H1 (cell line): ENCODE measurements at regions not wholly inside any gene's neighbourhood (a gene's known extent, or its start where the extent isn't known, plus 50 kb on each side); places are given as distances from the start of the nearest gene placed in this dataset.

Source experiments
- CTCF ChIA-PET: fragments of 300-600 bp; sonication (Branson Sonifier 250); formaldehyde crosslinking; loops from one replicate; lab custom pipeline; 2021; ENCODE audit not compliant: partially characterized antibody; lab: Charles Lee
- POLR2A ChIA-PET: fragments of 300-600 bp; sonication (Branson Sonifier 250); formaldehyde crosslinking; loops from one replicate; lab custom pipeline; 2021; ENCODE audit warnings: inconsistent platforms; ENCODE audit not compliant: partially characterized antibody; lab: Charles Lee
- DNase-seq, 2 experiments: peaks; one replicate each; pipeline versions ENCODE4 v3.0.0 to v3.0.0-alpha.2; 2010 to 2022; ENCODE audit warnings: low spot score in 2 of 2, low read depth in 1 of 2, mixed read lengths in 1 of 2
- FAIRE-seq: peaks from 2 replicates; lab custom pipeline; 2011; peaks lifted over from hg19 to GRCh38; lab: Jason Lieb, UNC
- H2AFZ ChIP-seq: 2 replicates; pipeline ENCODE4 v1.8.1; 2012; ENCODE audit warnings: low read length, inconsistent platforms
- H2AK5ac ChIP-seq: 2 replicates; pipeline ENCODE4 v1.6.1; 2013; ENCODE audit warnings: low read depth, low read length
- H2BK120ac ChIP-seq: replicated peaks from 2 replicates; pipeline ENCODE3; 2013; ENCODE audit warnings: low read depth, low read length, inconsistent platforms
- H2BK12ac ChIP-seq: 2 replicates; pipeline ENCODE4 v1.6.1; 2013; ENCODE audit warnings: low read depth, low read length
- H2BK15ac ChIP-seq: 2 replicates; pipeline ENCODE4 v1.6.1; 2013; ENCODE audit warnings: low read length
- H2BK20ac ChIP-seq: 2 replicates; pipeline ENCODE4 v1.6.1; 2013; ENCODE audit warnings: low read length
- H2BK5ac ChIP-seq: 2 replicates; pipeline ENCODE4 v1.6.1; 2013; ENCODE audit warnings: low read depth, low read length
- H3K14ac ChIP-seq: 2 replicates; pipeline ENCODE4 v1.6.1; 2013; ENCODE audit warnings: inconsistent platforms; ENCODE audit not compliant: insufficient read length
- H3K18ac ChIP-seq: 2 replicates; pipeline ENCODE4 v1.6.1; 2013; ENCODE audit warnings: low read length; ENCODE audit errors: extremely low read depth
- H3K23ac ChIP-seq: 2 replicates; pipeline ENCODE4 v1.6.1; 2013; ENCODE audit warnings: inconsistent platforms; ENCODE audit not compliant: insufficient read length
- H3K23me2 ChIP-seq: 2 replicates; pipeline ENCODE4 v1.6.1; 2013; ENCODE audit warnings: low read depth, low read length
- H3K27ac ChIP-seq: 2 replicates; pipeline ENCODE4 v1.6.1; 2011; ENCODE audit warnings: low read depth, low read length, inconsistent platforms
- H3K27me3 ChIP-seq, 4 experiments: replicated peaks in 1 of 4; 1 replicate in 1 of 4; 2 replicates in 3 of 4; pipeline versions ENCODE4 v1.6.1 to v1.8.1; 2011 to 2013; ENCODE audit warnings: low read length in 3 of 4, mild to moderate bottlenecking in 3 of 4, inconsistent platforms in 2 of 4, mixed read lengths in 2 of 4, moderate library complexity in 1 of 4; ENCODE audit not compliant: control insufficient read depth in 3 of 4, insufficient read depth in 3 of 4; ENCODE audit errors: extremely low read depth in 1 of 4
- H3K36me3 ChIP-seq, 4 experiments: 2 replicates each; pipeline versions ENCODE4 v1.6.1 to v1.8.1; 2011 to 2013; ENCODE audit warnings: mild to moderate bottlenecking in 4 of 4, low read length in 3 of 4, moderate library complexity in 2 of 4, control low read depth in 1 of 4, inconsistent platforms in 1 of 4; ENCODE audit not compliant: insufficient read depth in 4 of 4, control insufficient read depth in 2 of 4
- H3K4ac ChIP-seq: replicated peaks from 2 replicates; pipeline ENCODE3; 2013; ENCODE audit warnings: low read length, low read depth, mixed read lengths, inconsistent platforms; ENCODE audit not compliant: insufficient read length
- H3K4me1 ChIP-seq, 4 experiments: replicated peaks in 1 of 4; 1 replicate in 1 of 4; 2 replicates in 3 of 4; pipeline versions ENCODE4 v1.6.1 to v1.8.1; 2011 to 2013; ENCODE audit warnings: low read length in 3 of 4, inconsistent platforms in 2 of 4, mixed read lengths in 1 of 4; ENCODE audit not compliant: insufficient read depth in 4 of 4, control insufficient read depth in 3 of 4
- H3K4me2 ChIP-seq, 2 experiments: 2 replicates each; pipeline versions ENCODE4 v1.6.1 to v1.8.1; 2011 to 2013; ENCODE audit warnings: low read depth in 2 of 2, low read length in 2 of 2, control low read depth in 1 of 2, inconsistent platforms in 1 of 2, mild to moderate bottlenecking in 1 of 2; ENCODE audit not compliant: insufficient read depth in 1 of 2
- H3K4me3 ChIP-seq, 4 experiments: fragments of 200-600, 300-600 bp in 1 of 4; sonication (generic), shearing (Covaris generic), sonication (Bioruptor Twin) in 1 of 4; 2 replicates each; pipeline versions ENCODE4 v1.5.1 to v1.8.1; 2011 to 2016; ENCODE audit warnings: low read length in 4 of 4, low read depth in 3 of 4, control low read depth in 2 of 4, inconsistent platforms in 2 of 4, mild to moderate bottlenecking in 2 of 4, mixed read lengths in 1 of 4, moderate library complexity in 1 of 4; ENCODE audit not compliant: insufficient read depth in 2 of 4; ENCODE audit errors: extremely low read depth in 1 of 4
- H3K56ac ChIP-seq: replicated peaks from 2 replicates; pipeline ENCODE3; 2013; ENCODE audit warnings: low read depth, mild to moderate bottlenecking, mixed read lengths, low read length, inconsistent platforms; ENCODE audit not compliant: insufficient read length
- H3K79me1 ChIP-seq: 2 replicates; pipeline ENCODE4 v1.6.1; 2013; ENCODE audit warnings: low read depth, low read length, control low read depth
- H3K79me2 ChIP-seq, 2 experiments: 2 replicates each; pipeline versions ENCODE4 v1.6.1 to v1.8.1; 2012 to 2013; ENCODE audit warnings: low read length in 2 of 2, mild to moderate bottlenecking in 2 of 2, inconsistent platforms in 1 of 2; ENCODE audit not compliant: insufficient read depth in 2 of 2, control insufficient read depth in 1 of 2
- H3K9ac ChIP-seq, 4 experiments: replicated peaks in 1 of 4; 1 replicate in 1 of 4; 2 replicates in 3 of 4; pipeline versions ENCODE4 v1.6.1 to v1.8.1; 2011 to 2013; ENCODE audit warnings: low read depth in 3 of 4, low read length in 3 of 4, control low read depth in 2 of 4, mild to moderate bottlenecking in 2 of 4, moderate library complexity in 2 of 4, inconsistent platforms in 1 of 4; ENCODE audit errors: extremely low read depth in 1 of 4
- H3K9me3 ChIP-seq, 2 experiments: 2 replicates each; pipeline versions ENCODE4 v1.6.1 to v1.8.1; 2012 to 2013; ENCODE audit warnings: mild to moderate bottlenecking in 2 of 2, moderate library complexity in 2 of 2, control low read depth in 1 of 2, inconsistent platforms in 1 of 2, low read depth in 1 of 2, low read length in 1 of 2, mixed read lengths in 1 of 2; ENCODE audit not compliant: insufficient read depth in 2 of 2
- H4K20me1 ChIP-seq, 2 experiments: replicated peaks in 1 of 2; 2 replicates each; pipeline versions ENCODE3 to v1.8.1; 2011 to 2013; ENCODE audit warnings: inconsistent platforms in 2 of 2, low read length in 2 of 2, mild to moderate bottlenecking in 1 of 2; ENCODE audit not compliant: insufficient read depth in 2 of 2, control insufficient read depth in 1 of 2
- H4K5ac ChIP-seq: 2 replicates; pipeline ENCODE4 v1.6.1; 2013; ENCODE audit warnings: low read length, low read depth, mixed read lengths, inconsistent platforms; ENCODE audit not compliant: insufficient read length
- H4K8ac ChIP-seq: 2 replicates; pipeline ENCODE4 v1.8.0; 2013; ENCODE audit warnings: mild to moderate bottlenecking, moderate library complexity, low read length, inconsistent platforms; ENCODE audit not compliant: insufficient read depth; ENCODE audit errors: extremely low read depth
- H4K91ac ChIP-seq: replicated peaks from 2 replicates; pipeline ENCODE3; 2013; ENCODE audit warnings: low read length, mixed read lengths, inconsistent platforms; ENCODE audit not compliant: insufficient read length
- ATF2 ChIP-seq: IDR thresholded peaks from 2 replicates; pipeline ENCODE4 v1.6.1; 2012; ENCODE audit warnings: low read length, inconsistent platforms
- MAFK ChIP-seq: IDR thresholded peaks from 2 replicates; pipeline ENCODE4 v1.6.1; 2012; ENCODE audit warnings: low read depth, mild to moderate bottlenecking, improper control_type of control experiment, low read length
- WGBS, 2 experiments: shearing (Covaris generic) in 1 of 2; methylation state at CpG; one replicate each; pipeline versions ENCODE4 v1.1.6 to v1.1.7; 2013 to 2015; ENCODE audit warnings: low lambda C conversion rate in 2 of 2, mixed read lengths in 2 of 2, inconsistent platforms in 1 of 2, low coverage in 1 of 2, missing lambda C conversion rate in 1 of 2; ENCODE audit not compliant: insufficient replicate concordance in 2 of 2, insufficient coverage in 1 of 2, insufficient read length in 1 of 2; ENCODE audit errors: extremely low coverage in 1 of 2, missing lambda C conversion rate in 1 of 2; 5-methylcytosine and 5-hydroxymethylcytosine counted together

DNA sequence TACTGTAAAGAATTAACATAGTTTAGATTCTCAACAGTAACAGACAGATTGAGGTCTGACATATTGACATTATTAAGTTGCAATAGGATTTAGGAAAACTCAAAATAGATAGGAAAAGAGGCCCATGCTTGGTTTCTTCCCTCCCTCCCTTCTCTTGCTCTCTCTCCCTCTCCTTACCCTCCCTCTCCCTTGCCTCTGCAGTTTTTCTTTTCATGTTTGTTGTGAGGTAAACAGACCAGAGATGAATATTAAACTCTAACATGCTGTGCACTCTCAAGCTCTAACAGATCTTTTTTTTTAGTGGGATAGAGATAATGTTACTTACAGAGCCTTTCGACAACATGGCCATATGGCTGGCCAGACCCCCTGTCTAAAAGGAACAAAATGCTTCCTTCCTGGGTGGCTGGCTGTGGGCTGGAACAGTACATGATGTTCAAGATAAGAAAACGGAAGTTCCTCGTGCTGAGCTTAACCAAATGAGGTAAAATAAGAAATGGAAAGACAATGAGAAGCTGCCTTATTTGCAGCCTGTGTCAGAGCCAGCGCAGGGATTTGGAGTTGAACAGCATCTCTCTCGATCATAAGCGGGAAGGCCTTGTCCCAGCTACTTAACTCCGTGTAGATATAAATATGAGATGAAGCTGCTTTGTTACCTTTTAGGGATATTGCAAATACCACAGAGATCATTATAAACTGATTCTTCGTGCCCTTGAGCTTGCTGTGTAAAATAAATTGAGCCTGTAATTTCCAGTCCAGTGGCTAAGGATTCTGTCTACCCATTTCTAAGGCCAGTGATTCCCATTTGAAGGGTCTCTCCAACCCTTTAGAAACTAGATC lies 391.9 kb upstream of the NPVF start:
- H2BK15ac ChIP-seq: no peak overlapping the region
- no peak overlapping the region for H3K18ac ChIP-seq
- 87% methylated on average over 8 of the region's 8 CpGs; no CpG with 5 or more reads in 1 of the 2 experiments for WGBS, 2 experiments
- H3K56ac ChIP-seq: no peak overlapping the region
- H3K4me1 ChIP-seq: no peaks in the 10 kb centered on the region
- H3K9ac ChIP-seq: no peak overlapping the region
- H2BK5ac ChIP-seq: no peak overlapping the region
- ChIA-PET CTCF (no interaction called here), POLR2A (interaction anchor here (0.7 kb wide), 1 partner anchor 1394 kb away, joined by 5 read pairs; no protein-coding TSS in a partner anchor)
- no peak overlapping the region for H4K8ac ChIP-seq
- no peak overlapping the region for H3K4me3 ChIP-seq
- DNase-seq (no peak), FAIRE-seq (no peak)
- peak overlapping the region; percentile 49; the same call in 1 of the 2 replicates for H2AFZ ChIP-seq
- H3K4me2 ChIP-seq: no peak overlapping the region
- no peak overlapping the region for H2BK120ac ChIP-seq
- TF ChIP-seq MAFK (no peak), ATF2 (no peak)
- no peaks in the 10 kb centered on the region for H3K36me3 ChIP-seq
- no peaks in the 10 kb centered on the region for H3K23me2 ChIP-seq
- H3K23ac ChIP-seq: no peak overlapping the region
- H2AK5ac ChIP-seq: no peak overlapping the region
- H3K79me2 ChIP-seq: no peaks in the 10 kb centered on the region
- H3K79me1 ChIP-seq: no peaks in the 10 kb centered on the region
- no peak overlapping the region for H3K14ac ChIP-seq
- no peak overlapping the region for H3K4ac ChIP-seq
- H2BK12ac ChIP-seq: no peak overlapping the region
- H3K27ac ChIP-seq: no peak overlapping the region
- no peak overlapping the region for H2BK20ac ChIP-seq
- no peaks in the 10 kb centered on the region for H4K20me1 ChIP-seq
- H4K5ac ChIP-seq: no peak overlapping the region
- no peak overlapping the region for H4K91ac ChIP-seq
- no peaks in the 10 kb centered on the region for H3K27me3 ChIP-seq
- H3K9me3 ChIP-seq: 0 out of 4 replicates have a peak, but pooled peaks cover 0 to 3% of the 10 kb centered on the region in 2 experiments
